ENCODE measurements at regions not wholly inside any gene's neighbourhood (a gene's known extent, or its start where the extent isn't known, plus 50 kb on each side); places are given as distances from the start of the nearest gene placed in this dataset.

DNA sequence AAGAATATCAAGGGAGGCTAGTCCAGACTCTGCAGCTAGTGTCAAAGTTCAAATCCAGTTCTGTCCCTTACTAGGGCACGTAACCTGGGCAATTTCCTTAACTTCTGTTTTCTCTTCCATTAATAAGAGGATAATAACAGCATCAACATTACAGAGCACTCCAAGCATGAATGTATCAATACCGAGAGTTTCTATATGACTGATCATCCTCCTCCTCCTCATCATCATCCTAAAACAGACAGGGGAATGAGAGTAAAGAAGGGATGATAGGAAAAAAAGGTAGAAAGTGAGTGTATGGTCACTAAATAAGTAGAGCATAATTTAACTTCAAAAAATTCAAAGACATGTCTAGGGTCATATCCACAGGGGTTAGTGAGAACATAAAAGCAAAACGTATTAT, 171.4 kb downstream of the NDUFA12 start:
- intact Hi-C loops (cut with micrococcal nuclease; ENCODE audit: unreplicated experiment): no loop called here
- DNase-seq (ENCODE audit: low read depth, low spot score): no peak
- in situ Hi-C loops (cut with HindIII; ENCODE audit: low pct_unique_long_range_greater_than_20kb, low sequenced_read_pairs): no loop called here
- POLR2A ChIA-PET: no interaction called here
- CTCF ChIA-PET: no interaction called here
- TF ChIP-seq, protein P1, sequence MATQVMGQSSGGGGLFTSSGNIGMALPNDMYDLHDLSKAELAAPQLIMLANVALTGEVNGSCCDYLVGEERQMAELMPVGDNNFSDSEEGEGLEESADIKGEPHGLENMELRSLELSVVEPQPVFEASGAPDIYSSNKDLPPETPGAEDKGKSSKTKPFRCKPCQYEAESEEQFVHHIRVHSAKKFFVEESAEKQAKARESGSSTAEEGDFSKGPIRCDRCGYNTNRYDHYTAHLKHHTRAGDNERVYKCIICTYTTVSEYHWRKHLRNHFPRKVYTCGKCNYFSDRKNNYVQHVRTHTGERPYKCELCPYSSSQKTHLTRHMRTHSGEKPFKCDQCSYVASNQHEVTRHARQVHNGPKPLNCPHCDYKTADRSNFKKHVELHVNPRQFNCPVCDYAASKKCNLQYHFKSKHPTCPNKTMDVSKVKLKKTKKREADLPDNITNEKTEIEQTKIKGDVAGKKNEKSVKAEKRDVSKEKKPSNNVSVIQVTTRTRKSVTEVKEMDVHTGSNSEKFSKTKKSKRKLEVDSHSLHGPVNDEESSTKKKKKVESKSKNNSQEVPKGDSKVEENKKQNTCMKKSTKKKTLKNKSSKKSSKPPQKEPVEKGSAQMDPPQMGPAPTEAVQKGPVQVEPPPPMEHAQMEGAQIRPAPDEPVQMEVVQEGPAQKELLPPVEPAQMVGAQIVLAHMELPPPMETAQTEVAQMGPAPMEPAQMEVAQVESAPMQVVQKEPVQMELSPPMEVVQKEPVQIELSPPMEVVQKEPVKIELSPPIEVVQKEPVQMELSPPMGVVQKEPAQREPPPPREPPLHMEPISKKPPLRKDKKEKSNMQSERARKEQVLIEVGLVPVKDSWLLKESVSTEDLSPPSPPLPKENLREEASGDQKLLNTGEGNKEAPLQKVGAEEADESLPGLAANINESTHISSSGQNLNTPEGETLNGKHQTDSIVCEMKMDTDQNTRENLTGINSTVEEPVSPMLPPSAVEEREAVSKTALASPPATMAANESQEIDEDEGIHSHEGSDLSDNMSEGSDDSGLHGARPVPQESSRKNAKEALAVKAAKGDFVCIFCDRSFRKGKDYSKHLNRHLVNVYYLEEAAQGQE (IDR thresholded peaks at IDR 0.05; ENCODE audit: insufficient read depth in 1 of 2, low read depth in 2 of 2, low read length in 1 of 2): no peak
- TF ChIP-seq, protein P2, sequence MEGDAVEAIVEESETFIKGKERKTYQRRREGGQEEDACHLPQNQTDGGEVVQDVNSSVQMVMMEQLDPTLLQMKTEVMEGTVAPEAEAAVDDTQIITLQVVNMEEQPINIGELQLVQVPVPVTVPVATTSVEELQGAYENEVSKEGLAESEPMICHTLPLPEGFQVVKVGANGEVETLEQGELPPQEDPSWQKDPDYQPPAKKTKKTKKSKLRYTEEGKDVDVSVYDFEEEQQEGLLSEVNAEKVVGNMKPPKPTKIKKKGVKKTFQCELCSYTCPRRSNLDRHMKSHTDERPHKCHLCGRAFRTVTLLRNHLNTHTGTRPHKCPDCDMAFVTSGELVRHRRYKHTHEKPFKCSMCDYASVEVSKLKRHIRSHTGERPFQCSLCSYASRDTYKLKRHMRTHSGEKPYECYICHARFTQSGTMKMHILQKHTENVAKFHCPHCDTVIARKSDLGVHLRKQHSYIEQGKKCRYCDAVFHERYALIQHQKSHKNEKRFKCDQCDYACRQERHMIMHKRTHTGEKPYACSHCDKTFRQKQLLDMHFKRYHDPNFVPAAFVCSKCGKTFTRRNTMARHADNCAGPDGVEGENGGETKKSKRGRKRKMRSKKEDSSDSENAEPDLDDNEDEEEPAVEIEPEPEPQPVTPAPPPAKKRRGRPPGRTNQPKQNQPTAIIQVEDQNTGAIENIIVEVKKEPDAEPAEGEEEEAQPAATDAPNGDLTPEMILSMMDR (IDR thresholded peaks at IDR 0.05): no peak
- Histone ChIP-seq H3K4me1 (ENCODE audit: control insufficient read depth, insufficient read depth, low read length) (no peaks in the 10 kb centered on the region), H3K27ac (ENCODE audit: low read length) (no peak overlapping the region), H3K27me3 (ENCODE audit: control insufficient read depth, insufficient read depth, low read length) (no peaks in the 10 kb centered on the region), H3K9me3 (ENCODE audit: control insufficient read depth, insufficient read depth, low read depth, low read length) (no peaks in the 10 kb centered on the region), H3K4me3 (ENCODE audit: low read depth in 2 of 2, low read length in 2 of 2) (no peak overlapping the region), H3K36me3 (ENCODE audit: control insufficient read depth, insufficient read depth, low read length) (no peaks in the 10 kb centered on the region)
- no peak for ATAC-seq
- BruUV-seq (replicated peaks): no TSS peak

DNA sequence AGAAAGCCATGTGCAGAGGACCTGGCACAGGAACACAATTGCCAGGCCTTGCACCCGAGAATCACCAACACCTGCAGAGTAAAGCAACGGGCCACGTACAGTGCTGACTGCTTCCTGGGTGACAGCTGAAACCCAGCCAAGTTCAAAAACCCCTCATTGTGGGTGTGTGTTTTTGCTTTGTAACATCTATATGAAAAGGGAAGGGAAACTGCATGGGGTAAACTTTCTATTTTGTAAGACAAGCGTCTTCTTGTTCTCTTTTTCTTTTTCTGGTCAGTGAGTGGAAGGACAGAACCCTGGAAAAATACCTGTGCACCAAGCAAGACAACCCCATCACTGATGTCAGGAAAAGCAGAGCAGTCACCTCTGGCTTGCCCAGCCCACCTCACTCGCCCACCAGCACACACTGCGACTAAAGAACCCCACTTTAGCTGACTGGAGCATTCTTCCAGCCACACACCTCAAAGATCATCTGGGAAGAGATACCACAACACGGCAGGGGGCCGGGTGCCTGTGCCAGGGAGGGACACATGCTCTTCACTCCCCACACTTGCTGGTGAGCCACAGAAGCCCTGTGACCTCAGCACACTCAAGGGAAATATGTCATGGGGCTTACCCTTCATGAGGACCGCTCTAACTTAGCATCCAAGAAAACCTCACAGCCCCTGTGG, 172.3 kb downstream of the NDUFA12 start:
- DNase-seq (ENCODE audit: low read depth, low spot score) (no peak), ATAC-seq (no peak)
- H3K27me3 ChIP-seq (ENCODE audit: control insufficient read depth, insufficient read depth, low read length): no peaks in the 10 kb centered on the region
- H3K4me3 ChIP-seq (ENCODE audit: low read depth in 2 of 2, low read length in 2 of 2): no peak overlapping the region
- H3K36me3 ChIP-seq (ENCODE audit: control insufficient read depth, insufficient read depth, low read length): no peaks in the 10 kb centered on the region
- H3K4me1 ChIP-seq (ENCODE audit: control insufficient read depth, insufficient read depth, low read length): no peaks in the 10 kb centered on the region
- CTCF ChIA-PET: no interaction called here
- no TSS peak for BruUV-seq (replicated peaks)
- intact Hi-C loops (cut with micrococcal nuclease; ENCODE audit: unreplicated experiment) (no loop called here), in situ Hi-C loops (cut with HindIII; ENCODE audit: low pct_unique_long_range_greater_than_20kb, low sequenced_read_pairs) (no loop called here)
- POLR2A ChIA-PET: no interaction called here
- H3K9me3 ChIP-seq (ENCODE audit: control insufficient read depth, insufficient read depth, low read depth, low read length): no peaks in the 10 kb centered on the region
- TF ChIP-seq, protein P2 (IDR thresholded peaks at IDR 0.05): no peak
- no peak for TF ChIP-seq POLR2AphosphoS5 (IDR thresholded peaks at IDR 0.05; ENCODE audit: low read depth, low read length)
- no peak for TF ChIP-seq TCF7L2 (IDR thresholded peaks at IDR 0.05; ENCODE audit: low read depth, low read length)
- no peak for TF ChIP-seq SIN3A (IDR thresholded peaks at IDR 0.05; ENCODE audit: borderline replicate concordance, insufficient read depth, low read depth, low read length)
- H3K27ac ChIP-seq (ENCODE audit: low read length): no peak overlapping the region

All from Panc1 (cell line).